HepG2 (cell line): ENCODE measurements at regions not wholly inside any gene's neighbourhood (a gene's known extent, or its start where the extent isn't known, plus 50 kb on each side); places are given as distances from the start of the nearest gene placed in this dataset.

Experiments
- ATAC-seq: fragments of 200-7000 bp; cut with Tn5 transposase; 3 replicates; pipeline ENCODE4 v1.9.1; 2020; ENCODE audit warnings: mild to moderate bottlenecking, moderate library complexity
- BruUV-seq: library from RNA; stranded (reverse); fragments of 400-500 nt; replicated peaks from 2 replicates; lab custom pipeline; 2021; lab: Mats Ljungman, UMichigan
- CTCF ChIA-PET: fragments of 300-600 bp; formaldehyde crosslinking; extraction: SDS; loops from one replicate; lab custom pipeline; 2021; ENCODE audit warnings: low total read pairs, inconsistent platforms, low intra/inter-chr PET ratio; lab: Yijun Ruan, JAX
- POLR2A ChIA-PET: fragments of 350-600 bp; sonication (Branson Sonifier 250); formaldehyde crosslinking; loops from one replicate; lab custom pipeline; 2020; ENCODE audit warnings: antibody characterized with exemption, inconsistent platforms; lab: Yijun Ruan, JAX
- DNase-seq: peaks from one replicate; pipeline ENCODE4 v3.0.0-alpha.2; 2015; ENCODE audit warnings: low spot score
- FAIRE-seq: peaks from 3 replicates; lab custom pipeline; 2011; peaks lifted over from hg19 to GRCh38; lab: Jason Lieb, UNC
- H2AFZ ChIP-seq: one replicate; pipeline ENCODE4 v1.6.1; 2011; ENCODE audit warnings: low read length, inconsistent platforms
- H3K27ac ChIP-seq: fragments of 300-600 bp; 3 replicates; pipeline ENCODE4 v1.8.0; 2011; ENCODE audit warnings: mixed run types, mild to moderate bottlenecking, mixed read lengths, low read length, inconsistent platforms; ENCODE audit not compliant: insufficient read depth; ENCODE audit errors: extremely low read length
- H3K27me3 ChIP-seq, 2 experiments: fragments of 200-600 bp in 1 of 2; 2 replicates in 1 of 2; 3 replicates in 1 of 2; pipeline versions ENCODE4 v1.6.0 to v1.8.0; 2011; ENCODE audit warnings: low read length in 2 of 2, mild to moderate bottlenecking in 2 of 2, moderate library complexity in 2 of 2, inconsistent platforms in 1 of 2; ENCODE audit not compliant: insufficient read depth in 2 of 2, control insufficient read depth in 1 of 2
- H3K36me3 ChIP-seq, 2 experiments: fragments of 200-600 bp in 1 of 2; replicated peaks in 1 of 2; 2 replicates in 1 of 2; 3 replicates in 1 of 2; pipeline versions ENCODE4 v1.5.1 to v1.8.0; 2011; ENCODE audit warnings: low read length in 2 of 2, inconsistent platforms in 1 of 2; ENCODE audit not compliant: insufficient read depth in 2 of 2, control insufficient read depth in 1 of 2
- H3K4me1 ChIP-seq: 2 replicates; pipeline ENCODE4 v1.5.1; 2012; ENCODE audit warnings: low read length, inconsistent platforms; ENCODE audit not compliant: insufficient read depth
- H3K4me2 ChIP-seq: 2 replicates; pipeline ENCODE4 v1.6.0; 2011; ENCODE audit warnings: low read depth, low read length, inconsistent platforms
- H3K4me3 ChIP-seq, 3 experiments: fragments of 200-600 bp in 1 of 3; sonication (generic), shearing (Covaris generic) in 1 of 3; replicated peaks in 1 of 3; 2 replicates each; pipeline ENCODE4 v1.5.1; 2011 to 2016; ENCODE audit warnings: low read length in 3 of 3, inconsistent platforms in 2 of 3, low read depth in 2 of 3, mild to moderate bottlenecking in 2 of 3, control low read depth in 1 of 3, mixed read lengths in 1 of 3; ENCODE audit not compliant: insufficient read depth in 1 of 3
- H3K79me2 ChIP-seq: one replicate; pipeline ENCODE4 v1.6.1; 2011; ENCODE audit warnings: low read length, inconsistent platforms; ENCODE audit not compliant: insufficient read depth
- H3K9ac ChIP-seq: 2 replicates; pipeline ENCODE4 v1.6.0; 2011; ENCODE audit warnings: mild to moderate bottlenecking, low read depth, low read length, inconsistent platforms; ENCODE audit not compliant: insufficient read depth
- H3K9me3 ChIP-seq: 2 replicates; pipeline ENCODE4 v1.5.1; 2012; ENCODE audit warnings: mild to moderate bottlenecking, low read length
- H4K20me1 ChIP-seq: 2 replicates; pipeline ENCODE4 v1.6.0; 2011; ENCODE audit warnings: inconsistent platforms, mild to moderate bottlenecking, low read length, moderate library complexity; ENCODE audit not compliant: insufficient read depth
- RELA ChIP-seq: sonication (generic); formaldehyde crosslinking; IDR thresholded peaks from 2 replicates; pipeline ENCODE4 v1.4.0; 2020; ENCODE audit warnings: missing genetic modification reagents
- SIX4 ChIP-seq: sonication (generic); formaldehyde crosslinking; IDR thresholded peaks from 2 replicates; pipeline ENCODE4 v1.4.0; 2020; ENCODE audit warnings: missing genetic modification reagents
- TOE1 ChIP-seq: sonication (generic); formaldehyde crosslinking; IDR thresholded peaks from 2 replicates; pipeline ENCODE4 v1.4.0; 2020; ENCODE audit warnings: mild to moderate bottlenecking, missing genetic modification reagents
- ZHX2 ChIP-seq, 2 experiments: sonication (generic) in 1 of 2; formaldehyde crosslinking in 1 of 2; IDR thresholded peaks; 2 replicates each; pipeline versions ENCODE4 v1.6.1 to v1.9.0; 2014 to 2022; ENCODE audit warnings: antibody characterized with exemption in 1 of 2, borderline replicate concordance in 1 of 2, inconsistent platforms in 1 of 2, low read depth in 1 of 2, missing genetic modification reagents in 1 of 2
- ZNF343 ChIP-seq: sonication (generic); formaldehyde crosslinking; IDR thresholded peaks from 2 replicates; pipeline ENCODE4 v1.4.0; 2020; ENCODE audit warnings: mild to moderate bottlenecking, missing genetic modification reagents
- ZNF879 ChIP-seq: sonication (generic); formaldehyde crosslinking; IDR thresholded peaks from 2 replicates; pipeline ENCODE4 v1.8.1; 2023; ENCODE audit warnings: missing genetic modification reagents
- WGBS: methylation state at CpG from one replicate; pipeline ENCODE4 v1.1.6; 2017; ENCODE audit warnings: low lambda C conversion rate; 5-methylcytosine and 5-hydroxymethylcytosine counted together
- in situ Hi-C: cut with HindIII; loops from 2 replicates; pipeline ENCODE4 v1.10.0; 2017; ENCODE audit warnings: low pct_unique_long_range_greater_than_20kb; ENCODE audit not compliant: extremely low pct_ligation_motif_present
- intact Hi-C: fragments of 100-400 bp; cut with micrococcal nuclease; formaldehyde crosslinking; loops from one replicate; pipeline ENCODE4 v1.10.0; 2022; ENCODE audit not compliant: unreplicated experiment
- TF ChIP-seq, protein P1 (sequence below): sonication (generic); formaldehyde crosslinking; IDR thresholded peaks from 2 replicates; pipeline ENCODE4 v1.4.0; 2020; ENCODE audit warnings: mild to moderate bottlenecking, missing genetic modification reagents
- TF ChIP-seq, protein P2 (sequence below): IDR thresholded peaks from 2 replicates; pipeline ENCODE4 v1.6.1; 2012; ENCODE audit warnings: low read length, improper control_type of control experiment

DNA sequence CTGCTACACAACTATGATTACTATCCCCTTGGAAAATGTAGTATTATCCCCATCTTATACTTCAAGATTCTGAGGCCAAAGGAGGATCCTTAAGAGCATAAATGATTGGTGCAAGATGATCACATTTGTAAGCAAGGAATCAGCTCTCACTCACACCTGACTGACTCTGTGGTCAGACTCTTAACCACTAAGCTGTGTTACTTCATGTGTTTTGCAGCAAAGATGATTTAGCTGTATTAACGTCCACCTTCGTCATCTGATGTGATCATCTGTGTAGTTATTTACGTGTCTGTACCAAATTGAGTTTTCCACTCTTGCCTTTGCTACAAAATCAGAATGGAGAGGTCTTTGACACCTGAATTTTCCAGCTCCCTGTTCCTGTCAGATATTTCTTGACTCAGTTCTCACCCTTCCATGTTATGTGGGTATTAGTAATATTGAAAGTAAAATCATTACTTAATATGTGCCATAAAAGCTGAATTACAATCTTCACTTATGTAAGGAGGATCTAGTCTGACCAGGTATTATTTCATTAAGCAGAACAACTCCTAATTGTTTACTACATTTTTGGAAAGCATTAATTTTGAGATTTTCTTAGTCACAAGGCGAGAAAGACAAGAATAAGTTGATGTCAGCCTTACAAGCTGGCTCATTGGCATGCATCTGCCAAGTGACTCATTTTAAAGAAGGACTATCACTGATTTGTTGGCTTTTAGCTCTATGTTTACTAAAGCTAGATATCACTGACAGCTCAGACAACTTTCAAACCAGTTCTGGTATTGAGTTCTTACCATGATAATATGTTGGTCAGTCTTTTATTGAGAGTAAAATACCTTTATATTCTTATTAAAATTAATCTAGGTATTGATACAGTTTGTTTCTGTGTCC lies 1279.8 kb upstream of the PCDH9 start:
- FAIRE-seq (no peak), ATAC-seq (no peak), DNase-seq (no peak)
- CTCF ChIA-PET: no interaction called here
- BruUV-seq: no TSS peak
- H3K4me3 ChIP-seq: no peak overlapping the region
- H3K27me3 ChIP-seq: no peaks in the 10 kb centered on the region
- H3K36me3 ChIP-seq: no peaks in the 10 kb centered on the region
- H3K4me1 ChIP-seq: no peaks in the 10 kb centered on the region
- intact Hi-C loops (no loop called here), in situ Hi-C loops (no loop called here)
- H3K27ac ChIP-seq: no peak overlapping the region
- no peaks in the 10 kb centered on the region for H4K20me1 ChIP-seq
- no peak overlapping the region for H3K9ac ChIP-seq
- H3K9me3 ChIP-seq: no peaks in the 10 kb centered on the region
- POLR2A ChIA-PET: no interaction called here
- no peak overlapping the region for H3K4me2 ChIP-seq
- no peak overlapping the region for H2AFZ ChIP-seq
- whole genome bisulfite sequencing: 0% methylated on average over 4 of the region's 4 CpGs
- no peaks in the 10 kb centered on the region for H3K79me2 ChIP-seq
- TF ChIP-seq ZNF879 (CRISPR knock-in tag) (no peak), RELA (no peak), ZNF343 (CRISPR knock-in tag) (no peak), TOE1 (CRISPR knock-in tag) (no peak), ZHX2 (IDR thresholded peaks at IDR 0.05; ENCODE audit: low read depth) (no peak), ZHX2 (CRISPR knock-in tag; IDR thresholded peaks at IDR 0.05; ENCODE audit: borderline replicate concordance) (no peak), SIX4 (no peak)
- TF ChIP-seq, protein P1, sequence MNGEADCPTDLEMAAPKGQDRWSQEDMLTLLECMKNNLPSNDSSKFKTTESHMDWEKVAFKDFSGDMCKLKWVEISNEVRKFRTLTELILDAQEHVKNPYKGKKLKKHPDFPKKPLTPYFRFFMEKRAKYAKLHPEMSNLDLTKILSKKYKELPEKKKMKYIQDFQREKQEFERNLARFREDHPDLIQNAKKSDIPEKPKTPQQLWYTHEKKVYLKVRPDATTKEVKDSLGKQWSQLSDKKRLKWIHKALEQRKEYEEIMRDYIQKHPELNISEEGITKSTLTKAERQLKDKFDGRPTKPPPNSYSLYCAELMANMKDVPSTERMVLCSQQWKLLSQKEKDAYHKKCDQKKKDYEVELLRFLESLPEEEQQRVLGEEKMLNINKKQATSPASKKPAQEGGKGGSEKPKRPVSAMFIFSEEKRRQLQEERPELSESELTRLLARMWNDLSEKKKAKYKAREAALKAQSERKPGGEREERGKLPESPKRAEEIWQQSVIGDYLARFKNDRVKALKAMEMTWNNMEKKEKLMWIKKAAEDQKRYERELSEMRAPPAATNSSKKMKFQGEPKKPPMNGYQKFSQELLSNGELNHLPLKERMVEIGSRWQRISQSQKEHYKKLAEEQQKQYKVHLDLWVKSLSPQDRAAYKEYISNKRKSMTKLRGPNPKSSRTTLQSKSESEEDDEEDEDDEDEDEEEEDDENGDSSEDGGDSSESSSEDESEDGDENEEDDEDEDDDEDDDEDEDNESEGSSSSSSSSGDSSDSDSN (CRISPR knock-in tag): no peak
- TF ChIP-seq, protein P2, sequence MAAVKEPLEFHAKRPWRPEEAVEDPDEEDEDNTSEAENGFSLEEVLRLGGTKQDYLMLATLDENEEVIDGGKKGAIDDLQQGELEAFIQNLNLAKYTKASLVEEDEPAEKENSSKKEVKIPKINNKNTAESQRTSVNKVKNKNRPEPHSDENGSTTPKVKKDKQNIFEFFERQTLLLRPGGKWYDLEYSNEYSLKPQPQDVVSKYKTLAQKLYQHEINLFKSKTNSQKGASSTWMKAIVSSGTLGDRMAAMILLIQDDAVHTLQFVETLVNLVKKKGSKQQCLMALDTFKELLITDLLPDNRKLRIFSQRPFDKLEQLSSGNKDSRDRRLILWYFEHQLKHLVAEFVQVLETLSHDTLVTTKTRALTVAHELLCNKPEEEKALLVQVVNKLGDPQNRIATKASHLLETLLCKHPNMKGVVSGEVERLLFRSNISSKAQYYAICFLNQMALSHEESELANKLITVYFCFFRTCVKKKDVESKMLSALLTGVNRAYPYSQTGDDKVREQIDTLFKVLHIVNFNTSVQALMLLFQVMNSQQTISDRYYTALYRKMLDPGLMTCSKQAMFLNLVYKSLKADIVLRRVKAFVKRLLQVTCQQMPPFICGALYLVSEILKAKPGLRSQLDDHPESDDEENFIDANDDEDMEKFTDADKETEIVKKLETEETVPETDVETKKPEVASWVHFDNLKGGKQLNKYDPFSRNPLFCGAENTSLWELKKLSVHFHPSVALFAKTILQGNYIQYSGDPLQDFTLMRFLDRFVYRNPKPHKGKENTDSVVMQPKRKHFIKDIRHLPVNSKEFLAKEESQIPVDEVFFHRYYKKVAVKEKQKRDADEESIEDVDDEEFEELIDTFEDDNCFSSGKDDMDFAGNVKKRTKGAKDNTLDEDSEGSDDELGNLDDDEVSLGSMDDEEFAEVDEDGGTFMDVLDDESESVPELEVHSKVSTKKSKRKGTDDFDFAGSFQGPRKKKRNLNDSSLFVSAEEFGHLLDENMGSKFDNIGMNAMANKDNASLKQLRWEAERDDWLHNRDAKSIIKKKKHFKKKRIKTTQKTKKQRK: no peak
